ENCODE measurements at regions not wholly inside any gene's neighbourhood (a gene's known extent, or its start where the extent isn't known, plus 50 kb on each side); places are given as distances from the start of the nearest gene placed in this dataset.

DNA sequence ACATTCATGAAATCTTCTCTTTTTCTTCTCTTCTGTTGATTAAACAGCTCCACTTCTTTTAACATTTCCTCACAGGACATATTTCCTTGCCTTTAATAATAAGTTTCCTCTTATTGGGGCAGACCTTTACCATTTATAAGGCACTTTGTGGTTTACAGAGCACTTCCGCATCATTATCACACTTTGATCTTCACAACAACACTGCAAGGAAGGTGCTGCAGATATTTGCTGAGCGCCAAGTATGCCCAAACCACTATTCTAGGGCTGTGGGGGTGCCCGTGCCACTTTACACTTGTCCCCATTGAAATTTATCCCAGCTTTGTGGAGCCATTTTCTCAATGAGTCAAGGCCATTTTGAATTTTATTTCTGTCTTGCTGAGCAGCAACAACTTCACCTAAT is 246.6 kb downstream of the SS18 start:
- H2BK5ac ChIP-seq (ENCODE audit: low read depth, low read length, poor library complexity, severe bottlenecking): no peak overlapping the region
- no peak overlapping the region for H3K18ac ChIP-seq (ENCODE audit: low read depth, low read length)
- no peak overlapping the region for H2BK15ac ChIP-seq (ENCODE audit: low read depth, low read length)
- H3K4me1 ChIP-seq (ENCODE audit: control insufficient read depth, insufficient read depth, low read length): no peaks in the 10 kb centered on the region
- no peak overlapping the region for H3K4me3 ChIP-seq (ENCODE audit: insufficient read depth, low read depth, low read length)
- CTCF ChIA-PET: interaction anchor here (0.9 kb wide), 1 partner anchor 12 kb away, joined by 3 read pairs; no protein-coding TSS in a partner anchor
- no peak overlapping the region for H2AK9ac ChIP-seq (replicated peaks; ENCODE audit: low read depth, low read length, poor library complexity)
- H3K56ac ChIP-seq (ENCODE audit: extremely low read depth, insufficient read depth, low read length): no peak overlapping the region
- H4K5ac ChIP-seq (ENCODE audit: low read depth, low read length): no peak overlapping the region
- no peaks in the 10 kb centered on the region for H3K79me1 ChIP-seq (ENCODE audit: low read depth in 1 of 2, low read length in 2 of 2)
- H4K20me1 ChIP-seq (ENCODE audit: insufficient read depth, low read length): no peaks in the 10 kb centered on the region
- peaks cover 21% of the 10 kb centered on the region for H3K27me3 ChIP-seq (ENCODE audit: control insufficient read depth, insufficient read depth, low read length)
- DNase-seq (no peak), ATAC-seq (ENCODE audit: low read depth) (no peak)
- no peak overlapping the region for H2BK20ac ChIP-seq (ENCODE audit: low read depth, low read length)
- no peak overlapping the region for H3K9ac ChIP-seq (ENCODE audit: low read depth, low read length)
- POLR2A ChIA-PET (ENCODE audit: unreplicated experiment): no interaction called here
- H3K14ac ChIP-seq (replicated peaks; ENCODE audit: low read depth, low read length): no peak overlapping the region
- no peak overlapping the region for H4K8ac ChIP-seq (ENCODE audit: low read depth in 2 of 2, low read length in 2 of 2)
- no peak overlapping the region for H4K91ac ChIP-seq (ENCODE audit: insufficient read depth, low read depth, low read length)
- H2BK120ac ChIP-seq (ENCODE audit: low read depth, low read length): no peak overlapping the region
- intact Hi-C loops (cut with micrococcal nuclease): no loop called here
- H2AFZ ChIP-seq (replicated peaks; ENCODE audit: low read length, poor library complexity): no peak overlapping the region
- no TSS peak for BruUV-seq (replicated peaks)
- dilution Hi-C loops (cut with HindIII; ENCODE audit: low sequenced_read_pairs, unreplicated experiment): no loop called here
- H3K9me3 ChIP-seq (ENCODE audit: control insufficient read depth, insufficient read depth, low read length): no peaks in the 10 kb centered on the region
- no peak overlapping the region for H3K27ac ChIP-seq (ENCODE audit: insufficient read depth, low read length)
- H3K4me2 ChIP-seq (ENCODE audit: low read depth, low read length): no peak overlapping the region
- 40% methylated on average over 1 of the region's 3 CpGs; no CpG with 5 or more reads in 1 of the 2 experiments for WGBS, 2 experiments (ENCODE audit: extremely low coverage in 2 of 2, insufficient read length in 1 of 2)
- no peak overlapping the region for H2AK5ac ChIP-seq (ENCODE audit: low read depth, low read length)
- H3K4ac ChIP-seq (ENCODE audit: low read depth, low read length): no peak overlapping the region
- in situ Hi-C loops (cut with MboI; ENCODE audit: low sequenced_read_pairs): loop anchor here (25.0 kb wide), 2 partner anchors 281 to 481 kb away; partner anchors contain the start of gene ZNF521
- H3K23ac ChIP-seq (ENCODE audit: low read depth, low read length): no peak overlapping the region
- TF ChIP-seq MAZ (IDR thresholded peaks at IDR 0.05; ENCODE audit: borderline replicate concordance, low read depth, low read length) (no peak), RAD21 (IDR thresholded peaks at IDR 0.05; ENCODE audit: low read length) (no peak), RFX5 (IDR thresholded peaks at IDR 0.05; ENCODE audit: low read depth, low read length) (no peak), CHD1 (IDR thresholded peaks at IDR 0.05; ENCODE audit: low read depth, low read length) (no peak), RCOR1 (IDR thresholded peaks at IDR 0.05; ENCODE audit: insufficient replicate concordance, low read length) (no peak), POLR2A (IDR thresholded peaks at IDR 0.05; ENCODE audit: low read depth, low read length) (no peak), NFE2L2 (IDR thresholded peaks at IDR 0.05; ENCODE audit: low read depth, low read length) (no peak), CEBPB (IDR thresholded peaks at IDR 0.05; ENCODE audit: low read depth, low read length) (no peak)
- TF ChIP-seq, protein P1, sequence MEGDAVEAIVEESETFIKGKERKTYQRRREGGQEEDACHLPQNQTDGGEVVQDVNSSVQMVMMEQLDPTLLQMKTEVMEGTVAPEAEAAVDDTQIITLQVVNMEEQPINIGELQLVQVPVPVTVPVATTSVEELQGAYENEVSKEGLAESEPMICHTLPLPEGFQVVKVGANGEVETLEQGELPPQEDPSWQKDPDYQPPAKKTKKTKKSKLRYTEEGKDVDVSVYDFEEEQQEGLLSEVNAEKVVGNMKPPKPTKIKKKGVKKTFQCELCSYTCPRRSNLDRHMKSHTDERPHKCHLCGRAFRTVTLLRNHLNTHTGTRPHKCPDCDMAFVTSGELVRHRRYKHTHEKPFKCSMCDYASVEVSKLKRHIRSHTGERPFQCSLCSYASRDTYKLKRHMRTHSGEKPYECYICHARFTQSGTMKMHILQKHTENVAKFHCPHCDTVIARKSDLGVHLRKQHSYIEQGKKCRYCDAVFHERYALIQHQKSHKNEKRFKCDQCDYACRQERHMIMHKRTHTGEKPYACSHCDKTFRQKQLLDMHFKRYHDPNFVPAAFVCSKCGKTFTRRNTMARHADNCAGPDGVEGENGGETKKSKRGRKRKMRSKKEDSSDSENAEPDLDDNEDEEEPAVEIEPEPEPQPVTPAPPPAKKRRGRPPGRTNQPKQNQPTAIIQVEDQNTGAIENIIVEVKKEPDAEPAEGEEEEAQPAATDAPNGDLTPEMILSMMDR (conservative IDR thresholded peaks at IDR 0.05; ENCODE audit: low read depth, low read length): no peak
- H3K9me1 ChIP-seq (ENCODE audit: insufficient read depth, low read length): no peaks in the 10 kb centered on the region
- H3K36me3 ChIP-seq (ENCODE audit: control insufficient read depth, insufficient read depth, low read length): no peaks in the 10 kb centered on the region

Measured in IMR-90 (cell line).